ENCODE measurements at regions not wholly inside any gene's neighbourhood (a gene's known extent, or its start where the extent isn't known, plus 50 kb on each side); places are given as distances from the start of the nearest gene placed in this dataset.
"Not testable (repeated sequence)": the region's sequence is repeated elsewhere in the genome, so short reads cannot be mapped to it uniquely, and the experiment has no call there.

GRCh38 chr4:189861101-189861500 lies 79.6 kb upstream of the FRG1 start:
- DNase-seq, result no peak

GRCh38 chr4:189869236-189869635 lies 71.4 kb upstream of the FRG1 start:
- DNase-seq, result no peak

DNA sequence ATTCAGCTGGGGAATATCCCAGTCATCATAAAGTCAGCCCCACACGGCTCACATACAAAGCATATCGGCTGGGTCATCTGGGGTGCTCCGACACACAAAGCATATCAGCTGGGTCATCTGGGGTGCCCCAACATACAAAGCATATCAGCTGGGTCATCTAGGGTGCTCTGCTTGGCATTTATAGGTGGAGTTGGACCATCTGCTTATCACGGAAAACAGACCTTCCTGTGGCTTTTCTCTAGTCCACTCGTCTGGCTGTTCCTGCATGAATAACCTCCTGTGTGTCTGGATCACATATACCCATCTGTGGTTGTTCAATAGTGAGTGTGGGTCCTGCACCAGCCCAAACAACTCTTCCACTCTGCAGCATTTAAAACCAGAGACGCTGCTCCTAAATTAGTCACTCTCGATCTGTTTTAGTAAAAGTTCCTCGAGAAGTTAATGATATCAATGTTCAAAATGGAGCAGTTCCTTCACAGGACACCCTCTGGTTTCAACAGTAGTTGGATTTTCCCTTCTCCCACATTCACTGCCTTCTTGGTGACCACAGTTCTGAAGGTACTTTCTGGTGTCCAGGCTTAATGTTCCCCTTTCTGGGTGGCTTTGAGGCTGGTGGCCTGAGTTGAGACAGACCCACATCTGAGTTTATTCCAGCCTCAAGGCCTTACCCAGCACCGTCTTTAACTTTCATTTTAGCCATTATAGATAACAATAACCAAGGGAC lies 70.0 kb upstream of the FRG1 start:
- DNase-seq, result no peak

- DNase-seq, result no peak
Observed at GRCh38 chr4:189874591-189874990, 66.1 kb upstream of the FRG1 start.

- not testable (repeated sequence) for DNase-seq
Observed at GRCh38 chr4:189881190-189881589, 59.5 kb upstream of the FRG1 start.

- not testable (repeated sequence) for DNase-seq
Observed at GRCh38 chr4:189888407-189888806, 52.3 kb upstream of the FRG1 start.

Measured in NCI-H226 (cell line).